ENCODE measurements at regions not wholly inside any gene's neighbourhood (a gene's known extent, or its start where the extent isn't known, plus 50 kb on each side); places are given as distances from the start of the nearest gene placed in this dataset.

DNA sequence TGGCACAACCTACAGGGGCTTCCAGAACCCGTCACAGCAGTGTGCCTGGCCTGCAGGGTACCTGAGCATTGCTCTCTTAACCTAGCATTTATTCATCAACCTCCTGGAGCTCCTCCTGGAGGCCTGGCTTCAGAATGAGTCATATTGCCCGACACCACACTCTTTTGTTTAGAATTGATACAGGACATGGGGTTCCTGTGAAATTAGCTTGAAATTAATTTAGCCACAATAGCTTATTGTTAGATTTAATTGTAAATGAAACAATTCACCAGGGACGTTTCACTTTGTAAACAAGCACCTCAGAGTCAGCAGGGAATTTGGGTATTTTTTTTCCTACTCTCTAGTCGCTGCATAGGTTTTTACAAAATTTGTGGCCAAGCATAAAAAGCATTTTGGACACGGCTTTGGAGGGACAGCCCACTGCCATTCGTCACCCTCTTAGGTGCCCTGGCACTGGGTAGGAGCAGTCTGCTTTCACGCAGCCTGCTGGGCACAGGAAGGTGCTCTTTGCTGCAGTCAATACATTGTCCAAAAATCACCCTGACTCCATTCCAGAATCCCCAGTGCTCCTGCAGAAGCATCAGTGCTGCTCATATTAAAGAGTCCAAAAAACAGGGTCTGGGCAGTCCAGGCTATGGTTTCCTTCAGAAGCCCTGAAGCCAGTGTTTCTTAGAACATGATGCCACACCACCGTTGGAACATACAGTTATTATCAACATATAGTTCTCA lies 60.8 kb upstream of the MEF2A start:
- Mint-ChIP-seq H3K4me1 (peaks cover 66% of the 10 kb centered on the region), H3K27ac (peak overlapping the region; percentile 98), H3K27me3 (no peaks in the 10 kb centered on the region), H3K9me3 (no peaks in the 10 kb centered on the region), H3K4me3 (peak overlapping the region; percentile 46), H3K36me3 (no peaks in the 10 kb centered on the region)
- ATAC-seq (ENCODE audit: low read depth) (peak; percentile 22), DNase-seq (ENCODE audit: low spot score in 2 of 2) (no peak)

- Mint-ChIP-seq H3K36me3 (no peaks in the 10 kb centered on the region), H3K27me3 (no peaks in the 10 kb centered on the region), H3K9me3 (no peaks in the 10 kb centered on the region), H3K4me3 (peak overlapping the region; percentile 3), H3K4me1 (peaks cover 69% of the 10 kb centered on the region), H3K27ac (no peak overlapping the region)
- no peak for ATAC-seq (ENCODE audit: low read depth)
- no peak for DNase-seq (ENCODE audit: low spot score in 2 of 2)
Observed at GRCh38 chr15:99506399-99506798, 59.4 kb upstream of the MEF2A start.

DNA sequence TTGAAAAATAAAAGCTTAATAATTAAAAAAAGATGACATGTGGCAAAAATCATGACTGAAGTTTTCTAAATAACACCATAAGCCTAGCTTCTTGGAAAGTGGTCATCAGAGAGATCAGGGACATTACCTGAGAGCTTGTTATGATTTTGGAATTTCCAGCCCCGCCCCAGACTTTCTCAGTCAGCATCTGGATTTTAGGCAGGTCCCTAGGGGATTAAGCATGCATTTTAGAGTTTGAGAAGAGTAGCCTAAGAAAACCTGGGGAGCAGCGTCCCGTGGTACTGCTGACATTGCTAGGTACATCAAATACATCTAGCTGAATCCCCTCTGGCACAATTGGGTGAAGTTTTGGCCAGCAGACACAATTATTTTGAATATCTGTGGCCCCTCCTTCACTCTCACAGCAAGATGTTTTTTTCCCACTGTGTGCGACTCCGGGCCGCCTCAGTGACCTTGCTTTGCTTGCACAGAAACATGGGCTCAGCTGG lies 58.7 kb upstream of the MEF2A start:
- Mint-ChIP-seq H3K27me3 (no peaks in the 10 kb centered on the region), H3K4me3 (peak overlapping the region; percentile 41), H3K4me1 (peaks cover 70% of the 10 kb centered on the region), H3K36me3 (no peaks in the 10 kb centered on the region), H3K9me3 (no peaks in the 10 kb centered on the region), H3K27ac (peak overlapping the region; percentile 92)
- ATAC-seq (ENCODE audit: low read depth) (no peak), DNase-seq (ENCODE audit: low spot score in 2 of 2) (no peak)

GRCh38 chr15:99507504-99508310 lies 58.1 kb upstream of the MEF2A start:
- ATAC-seq (ENCODE audit: low read depth) (no peak), DNase-seq (ENCODE audit: low spot score in 2 of 2) (no peak)
- Mint-ChIP-seq H3K9me3 (no peaks in the 10 kb centered on the region), H3K27me3 (no peaks in the 10 kb centered on the region), H3K4me1 (peaks cover 70% of the 10 kb centered on the region), H3K4me3 (peak overlapping the region; percentile 68), H3K27ac (peak overlapping the region; percentile 92), H3K36me3 (no peaks in the 10 kb centered on the region)

DNA sequence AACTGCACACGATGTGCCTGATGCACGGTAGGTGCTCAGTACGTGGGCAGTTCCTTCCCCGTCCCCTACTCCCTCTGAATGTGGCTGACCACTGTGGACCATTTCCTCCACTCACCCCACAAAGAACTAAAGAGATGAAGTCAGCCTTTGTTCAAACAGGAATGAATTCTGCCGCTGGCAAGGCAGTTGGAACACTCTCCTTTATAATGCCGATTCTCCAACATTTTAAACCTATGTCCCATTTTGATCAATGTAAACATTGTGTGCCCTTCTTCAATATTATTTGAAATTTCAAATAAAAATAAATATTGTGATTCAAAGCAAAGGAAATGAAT lies 57.5 kb upstream of the MEF2A start:
- H3K27me3 Mint-ChIP-seq = no peaks in the 10 kb centered on the region
- ATAC-seq (ENCODE audit: low read depth) (no peak), DNase-seq (ENCODE audit: low spot score in 2 of 2) (no peak)
- peaks cover 65% of the 10 kb centered on the region for H3K4me1 Mint-ChIP-seq
- peak overlapping the region; percentile 68 for H3K4me3 Mint-ChIP-seq
- H3K9me3 Mint-ChIP-seq = no peaks in the 10 kb centered on the region
- H3K27ac Mint-ChIP-seq = peak overlapping the region; percentile 92
- H3K36me3 Mint-ChIP-seq = no peaks in the 10 kb centered on the region

DNA sequence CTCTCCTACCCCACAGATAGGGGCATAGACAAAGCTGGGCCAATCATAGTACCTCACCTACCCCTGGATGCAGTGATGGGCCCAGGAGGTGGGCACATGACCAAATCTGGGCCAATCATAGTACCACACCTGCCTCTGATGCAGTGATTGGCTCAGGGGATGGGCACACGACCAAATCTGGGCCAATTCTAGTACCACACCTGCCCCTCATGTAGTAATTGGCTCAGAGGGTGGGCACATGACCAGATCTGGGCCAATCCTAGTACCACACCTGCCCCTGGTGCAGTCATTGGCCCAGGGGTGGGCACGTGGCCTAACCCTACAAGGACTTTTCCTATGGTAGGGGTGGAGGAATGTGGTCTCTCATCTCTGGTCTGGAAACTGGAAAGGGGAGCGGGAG lies 56.9 kb upstream of the MEF2A start:
- Mint-ChIP-seq H3K4me1 (peaks cover 65% of the 10 kb centered on the region), H3K9me3 (peaks cover 1% of the 10 kb centered on the region), H3K27ac (peak overlapping the region; percentile 92), H3K4me3 (peak overlapping the region; percentile 28), H3K36me3 (no peaks in the 10 kb centered on the region), H3K27me3 (no peaks in the 10 kb centered on the region)
- ATAC-seq (ENCODE audit: low read depth) (no peak), DNase-seq (ENCODE audit: low spot score in 2 of 2) (no peak)

- no peaks in the 10 kb centered on the region for H3K27me3 Mint-ChIP-seq
- ATAC-seq (ENCODE audit: low read depth) = no peak
- peaks cover 67% of the 10 kb centered on the region for H3K4me1 Mint-ChIP-seq
- H3K27ac Mint-ChIP-seq = peak overlapping the region; percentile 92
- H3K9me3 Mint-ChIP-seq = peaks cover 1% of the 10 kb centered on the region
- no peaks in the 10 kb centered on the region for H3K36me3 Mint-ChIP-seq
- peak overlapping the region; percentile 77 for H3K4me3 Mint-ChIP-seq
- no peak for DNase-seq (ENCODE audit: low spot score in 2 of 2)
Observed at GRCh38 chr15:99509686-99510461, 55.9 kb upstream of the MEF2A start.

DNA sequence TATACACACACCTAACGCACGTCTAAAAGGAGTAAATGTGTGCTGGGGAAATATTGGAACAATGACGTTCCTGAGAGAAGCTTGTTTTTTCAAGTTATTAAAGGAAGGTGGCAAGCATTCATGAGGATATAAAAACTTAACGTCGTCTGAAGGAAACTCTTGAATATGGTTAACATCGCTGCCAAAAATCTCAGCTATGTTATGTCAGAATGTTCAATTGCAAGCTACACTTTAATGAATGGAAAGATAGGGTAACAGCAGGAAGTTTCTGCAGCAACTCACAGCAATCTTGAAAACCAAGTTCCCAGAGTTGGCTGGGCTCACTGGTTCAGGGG lies 54.3 kb upstream of the MEF2A start:
- Mint-ChIP-seq H3K36me3 (peaks cover 2% of the 10 kb centered on the region), H3K27ac (peak overlapping the region; percentile 92), H3K4me1 (peaks cover 68% of the 10 kb centered on the region), H3K9me3 (peaks cover 1% of the 10 kb centered on the region), H3K27me3 (no peaks in the 10 kb centered on the region), H3K4me3 (peak overlapping the region; percentile 71)
- ATAC-seq (ENCODE audit: low read depth) (no peak), DNase-seq (ENCODE audit: low spot score in 2 of 2) (no peak)

DNA sequence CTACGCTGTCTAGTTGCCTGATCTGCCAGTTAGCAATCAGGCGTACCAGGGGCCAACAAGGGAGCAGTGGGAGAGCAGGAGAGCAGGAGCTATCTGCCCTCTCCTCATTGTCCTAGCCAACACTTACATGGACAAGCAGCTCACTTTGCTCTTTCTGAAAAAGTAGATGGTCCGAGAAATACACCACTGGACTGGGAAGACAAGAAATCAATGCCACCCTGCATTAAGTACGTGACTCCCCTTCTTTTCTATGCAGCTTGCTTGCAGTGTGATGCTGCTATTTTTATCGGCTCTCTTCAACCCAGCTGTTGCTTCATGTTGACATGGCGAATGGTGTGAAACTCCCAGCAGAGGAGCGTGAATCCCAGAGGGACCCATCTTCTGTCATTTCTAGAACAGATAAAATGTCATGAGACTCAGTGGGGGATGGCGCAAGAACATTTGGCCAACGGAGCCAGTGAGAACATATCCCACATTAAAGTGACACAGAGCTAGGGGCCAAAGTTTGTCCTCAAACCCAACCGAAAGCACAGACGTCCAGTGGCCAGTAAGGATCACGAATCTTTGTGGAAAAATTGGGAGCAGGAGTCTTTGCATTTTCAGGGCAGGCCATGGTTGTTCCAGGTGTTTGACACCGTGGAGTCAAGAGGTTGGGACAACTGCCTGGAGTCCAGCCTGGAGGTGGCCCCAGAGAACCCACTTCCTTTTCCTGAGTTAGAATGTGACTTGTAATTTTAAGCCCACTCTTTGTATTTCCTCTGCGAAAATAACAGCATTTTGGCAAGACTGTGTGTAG lies 53.7 kb upstream of the MEF2A start:
- H3K4me1 Mint-ChIP-seq = peaks cover 65% of the 10 kb centered on the region
- H3K9me3 Mint-ChIP-seq = peaks cover 1% of the 10 kb centered on the region
- no peaks in the 10 kb centered on the region for H3K27me3 Mint-ChIP-seq
- H3K4me3 Mint-ChIP-seq = peak overlapping the region; percentile 71
- peaks cover 2% of the 10 kb centered on the region for H3K36me3 Mint-ChIP-seq
- ATAC-seq (ENCODE audit: low read depth) (peak; percentile 76), DNase-seq (ENCODE audit: low spot score in 2 of 2) (peak in 1 of 2 donors; percentile 58)
- peak overlapping the region; percentile 92 for H3K27ac Mint-ChIP-seq

- peaks cover 2% of the 10 kb centered on the region for H3K36me3 Mint-ChIP-seq
- peak; percentile 9 for ATAC-seq (ENCODE audit: low read depth)
- H3K4me1 Mint-ChIP-seq = peaks cover 47% of the 10 kb centered on the region
- H3K27ac Mint-ChIP-seq = peak overlapping the region; percentile 92
- DNase-seq (ENCODE audit: low spot score in 2 of 2) = no peak
- peaks cover 1% of the 10 kb centered on the region for H3K9me3 Mint-ChIP-seq
- H3K4me3 Mint-ChIP-seq = no peak overlapping the region
- no peaks in the 10 kb centered on the region for H3K27me3 Mint-ChIP-seq
Observed at GRCh38 chr15:99514306-99514705, 51.5 kb upstream of the MEF2A start.

All from memory B cell (primary cell).